Amygdala (tissue), 56 donors: ENCODE measurements at regions not wholly inside any gene's neighbourhood (a gene's known extent, or its start where the extent isn't known, plus 50 kb on each side); places are given as distances from the start of the nearest gene placed in this dataset.

Source experiments
- DNase-seq, 56 donors: peaks; one replicate each; lab custom pipeline; 2025; lab: John Stamatoyannopoulos, UW

DNA sequence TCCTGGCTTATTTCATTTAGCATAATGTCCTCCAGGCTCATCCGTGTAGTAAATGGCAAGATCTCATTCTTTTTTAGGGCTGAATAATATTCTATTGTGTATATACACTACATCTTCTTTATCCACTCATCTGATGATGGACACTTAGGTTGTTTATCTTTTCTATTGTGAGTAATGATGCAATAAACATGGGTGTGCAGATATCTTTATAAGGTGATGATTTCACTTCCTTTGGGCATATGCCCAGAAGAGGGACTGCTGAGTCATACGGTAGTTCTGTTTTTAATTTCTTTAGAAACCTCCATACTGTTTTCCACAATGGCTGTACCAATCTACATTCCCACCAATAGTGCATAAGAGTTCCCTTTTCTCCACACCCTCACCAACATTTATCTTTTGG, 317.6 kb upstream of the CNKSR2 start:
- DNase-seq: no peak

DNA sequence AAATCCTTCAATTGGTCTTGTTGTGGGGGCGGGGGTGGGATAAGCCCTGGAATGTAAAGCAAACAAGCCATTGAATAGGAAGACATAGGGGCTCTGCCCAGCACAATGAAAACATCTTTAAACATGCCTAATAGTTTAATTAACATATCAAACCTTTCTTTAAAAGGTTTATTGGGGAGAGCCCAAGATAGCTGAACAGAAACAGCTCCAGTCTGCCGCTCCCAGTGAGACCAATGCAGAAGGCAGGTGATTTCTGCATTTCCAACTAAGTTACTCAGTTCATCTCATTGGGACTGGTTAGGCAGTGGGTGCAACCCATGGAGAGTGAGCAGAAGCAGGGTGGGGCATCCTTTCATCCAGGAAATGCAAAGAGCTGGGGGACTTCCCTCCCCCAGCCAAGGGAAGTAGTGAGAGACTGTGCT, 327.2 kb upstream of the CNKSR2 start:
- DNase-seq: no peak

DNA sequence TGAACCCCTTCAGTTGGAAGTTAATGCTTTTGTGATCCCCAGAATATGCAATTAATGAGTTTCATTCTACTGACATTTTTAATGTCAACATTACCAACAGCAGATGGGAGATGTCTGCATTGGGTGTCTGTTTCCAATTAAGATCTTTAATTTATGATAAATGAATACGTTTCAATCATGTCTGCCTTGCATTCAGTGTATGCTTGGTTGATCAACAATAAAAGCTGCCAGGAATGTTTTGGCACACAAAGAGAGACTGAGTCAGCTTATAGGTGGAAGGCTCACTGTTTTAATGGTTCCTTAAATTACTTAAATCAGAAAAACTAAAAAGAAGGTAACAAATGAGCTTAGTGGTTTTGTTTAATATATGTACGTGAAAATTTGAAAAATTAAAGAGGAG, 359.9 kb upstream of the CNKSR2 start:
- DNase-seq: no peak

DNA sequence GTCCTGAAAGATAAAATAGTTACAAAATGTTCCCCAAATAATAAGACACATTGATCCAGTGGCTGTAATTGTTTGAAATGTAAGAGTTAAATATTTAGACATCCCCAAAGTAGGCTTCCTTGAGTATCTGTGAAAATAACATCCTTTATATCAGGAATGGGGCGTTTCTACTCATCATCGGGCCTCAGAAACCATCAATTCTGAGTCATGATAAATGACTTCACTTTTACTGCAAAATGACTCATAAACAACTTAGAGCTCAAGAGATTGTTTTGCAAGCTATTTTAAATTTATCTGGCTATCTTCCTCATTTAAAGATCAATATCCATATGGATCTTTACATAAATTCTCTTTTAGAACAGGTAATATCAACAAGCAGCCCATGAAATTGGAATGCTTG, 369.4 kb upstream of the CNKSR2 start:
- no peak for DNase-seq

DNA sequence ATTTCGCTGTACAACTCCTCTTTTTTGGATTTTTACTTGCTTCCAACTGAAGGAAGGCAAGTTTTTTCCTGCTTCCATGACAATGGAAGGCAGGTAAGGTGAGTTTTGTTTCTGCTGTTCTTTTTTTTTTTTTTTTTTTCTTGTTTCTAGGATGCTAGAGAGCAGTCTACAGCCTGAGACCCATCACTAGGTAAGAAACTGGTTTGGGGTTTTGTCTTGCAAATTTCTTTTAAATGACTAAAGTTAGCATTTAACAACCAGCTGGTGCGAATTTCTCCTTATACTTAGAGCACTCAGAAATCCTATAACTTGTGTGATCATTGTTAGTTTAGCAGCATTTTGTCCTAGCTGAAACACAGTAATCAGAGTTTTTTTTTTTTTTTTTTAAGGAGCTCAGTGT, 378.4 kb upstream of the CNKSR2 start:
- no peak for DNase-seq

DNA sequence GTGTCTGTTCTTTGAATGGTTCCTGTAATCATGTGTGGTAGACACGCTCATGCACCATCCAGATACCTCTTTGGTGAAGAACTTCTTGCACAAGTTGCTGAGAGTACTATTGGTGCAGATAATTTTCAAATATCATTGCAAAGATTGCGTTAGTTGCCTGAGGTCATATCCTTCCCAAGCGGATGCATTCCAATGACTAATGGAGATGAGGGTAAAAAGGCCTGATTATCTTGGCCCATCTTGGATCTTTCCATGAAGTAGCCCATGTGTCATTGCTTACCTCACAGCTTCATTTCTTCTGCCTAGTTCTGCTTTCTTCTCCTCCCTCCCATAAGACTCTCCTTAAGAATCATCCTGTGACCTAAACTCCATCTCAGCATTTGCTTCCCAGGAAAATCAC, 384.9 kb upstream of the CNKSR2 start:
- no peak for DNase-seq

DNA sequence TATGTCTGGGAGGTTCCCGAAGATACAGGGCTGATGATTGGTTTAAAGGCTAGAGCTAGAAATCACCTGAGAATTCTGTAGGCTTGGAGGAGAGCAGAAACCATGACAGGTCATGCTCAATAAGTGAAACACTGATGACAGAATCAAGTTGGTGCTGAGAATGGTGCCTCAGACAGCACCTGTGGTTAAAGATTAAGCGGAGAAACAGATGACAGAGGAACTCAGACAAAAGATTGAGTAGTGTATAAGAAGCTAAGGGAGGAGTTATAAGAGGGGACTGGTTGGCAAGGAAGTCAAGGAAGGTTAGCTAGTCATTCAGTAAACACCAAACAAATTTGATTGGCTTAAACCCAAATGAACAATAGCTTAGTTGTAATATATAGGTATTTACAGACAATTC, 385.4 kb upstream of the CNKSR2 start:
- no peak for DNase-seq

DNA sequence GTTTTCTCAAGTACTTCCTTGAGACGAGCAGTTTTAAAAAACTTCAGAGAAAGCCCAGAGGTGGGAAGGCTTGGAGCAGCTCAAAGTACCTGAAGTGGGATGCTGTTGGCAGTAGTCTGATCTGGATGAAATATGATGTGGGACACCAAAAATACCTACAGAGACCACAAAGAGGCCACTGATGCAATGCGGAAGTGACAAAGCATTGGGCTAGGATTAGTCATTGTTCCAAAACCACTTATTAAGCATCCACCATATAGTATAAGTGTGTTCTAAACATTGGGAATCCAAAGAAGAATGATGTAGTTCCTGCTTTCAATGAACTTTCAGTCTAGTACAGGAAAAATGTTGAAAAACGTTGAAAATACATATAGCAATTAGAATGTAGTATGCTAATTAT, 386.1 kb upstream of the CNKSR2 start:
- no peak for DNase-seq

DNA sequence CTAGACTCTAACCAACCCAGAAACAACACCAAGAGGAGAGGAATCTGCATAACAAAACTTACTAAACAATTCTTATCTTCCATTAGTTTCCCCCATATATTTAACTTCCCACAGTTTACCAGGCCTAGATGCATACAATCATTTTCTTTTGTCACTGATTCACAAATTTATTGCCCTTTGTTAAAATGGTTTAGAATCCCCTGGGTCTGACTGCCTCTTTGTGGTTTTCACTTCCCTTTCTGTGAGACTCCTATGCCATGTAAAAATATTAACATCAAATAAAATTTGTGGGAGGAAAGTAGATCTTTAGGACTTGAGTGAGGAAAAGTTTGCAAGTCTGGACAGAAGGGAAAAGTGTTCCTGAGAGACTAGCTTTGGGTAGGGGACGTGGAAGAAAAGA, 393.8 kb upstream of the CNKSR2 start:
- DNase-seq: no peak

DNA sequence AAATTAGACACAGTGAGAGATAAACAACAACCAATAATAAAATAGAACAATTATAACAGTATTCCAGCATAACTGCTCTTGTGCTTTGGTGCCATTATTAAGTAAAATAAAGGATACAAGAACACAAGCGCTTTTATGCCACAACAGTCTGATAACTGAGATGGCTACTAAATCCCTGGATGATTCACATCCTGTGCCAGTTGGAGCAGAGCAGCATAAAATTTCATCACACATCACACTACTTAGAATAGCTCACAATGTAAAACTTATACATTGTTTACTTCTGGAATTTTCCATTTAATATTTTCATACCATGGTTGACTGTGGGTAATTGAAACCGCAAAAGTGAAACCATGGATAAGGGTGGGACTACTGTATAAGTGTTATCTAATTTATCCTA, 399.9 kb upstream of the CNKSR2 start:
- DNase-seq: no peak

DNA sequence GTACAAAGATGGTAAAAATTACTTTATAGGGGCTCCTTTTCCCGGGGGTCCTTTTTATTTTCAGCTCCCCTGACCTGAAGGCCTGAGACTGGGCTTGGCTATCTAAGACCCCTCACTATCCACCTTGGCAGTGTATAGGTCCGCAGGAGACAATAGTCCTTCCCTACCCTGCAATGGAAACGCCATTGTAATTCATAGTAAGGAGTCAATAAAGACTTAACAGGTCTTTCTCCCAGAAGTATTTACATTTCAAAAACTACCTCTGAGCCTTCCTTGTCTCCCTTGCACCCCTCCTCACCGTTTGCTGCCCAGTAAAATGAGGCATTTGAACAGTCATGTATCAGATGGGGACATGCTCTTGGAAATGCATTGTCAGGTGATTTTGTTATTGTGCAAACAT, 401.2 kb upstream of the CNKSR2 start:
- no peak for DNase-seq

DNA sequence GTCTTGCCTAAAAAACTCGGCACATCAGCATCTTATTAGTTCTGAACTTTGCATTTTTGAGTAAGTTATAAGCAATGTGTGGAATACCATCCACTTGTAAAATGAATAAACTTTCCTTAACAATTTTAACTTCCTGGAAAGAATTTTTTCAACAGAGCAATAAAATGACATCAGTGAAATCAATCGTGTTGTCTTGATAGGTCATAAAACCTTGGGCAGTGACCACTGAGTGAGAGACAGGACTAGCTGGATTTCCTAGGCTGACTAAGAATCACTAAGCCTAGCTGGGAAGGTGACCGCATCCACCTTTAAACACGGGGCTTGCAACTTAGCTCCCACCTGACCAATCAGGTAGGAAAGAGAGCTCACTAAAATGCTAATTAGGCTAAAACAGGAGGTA, 403.0 kb upstream of the CNKSR2 start:
- no peak for DNase-seq

DNA sequence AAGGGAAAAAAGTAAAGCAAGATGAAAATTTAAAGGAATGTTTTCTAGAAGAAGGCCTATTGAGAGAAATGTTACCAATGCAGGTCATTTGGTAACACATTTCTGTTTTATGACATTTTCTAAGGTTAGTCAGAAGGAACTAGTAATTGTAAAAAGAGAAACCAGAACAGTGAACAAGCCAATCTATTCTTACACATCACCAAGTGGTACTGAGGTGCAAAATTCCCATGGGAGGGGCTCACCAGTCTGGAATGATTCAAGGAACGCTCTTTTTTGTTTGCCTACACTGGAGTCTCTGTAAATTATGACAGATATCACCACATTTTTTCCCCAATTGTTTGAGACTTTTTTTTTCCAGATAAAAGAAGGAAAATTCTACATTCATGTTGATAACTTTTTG, 404.7 kb upstream of the CNKSR2 start:
- no peak for DNase-seq

DNA sequence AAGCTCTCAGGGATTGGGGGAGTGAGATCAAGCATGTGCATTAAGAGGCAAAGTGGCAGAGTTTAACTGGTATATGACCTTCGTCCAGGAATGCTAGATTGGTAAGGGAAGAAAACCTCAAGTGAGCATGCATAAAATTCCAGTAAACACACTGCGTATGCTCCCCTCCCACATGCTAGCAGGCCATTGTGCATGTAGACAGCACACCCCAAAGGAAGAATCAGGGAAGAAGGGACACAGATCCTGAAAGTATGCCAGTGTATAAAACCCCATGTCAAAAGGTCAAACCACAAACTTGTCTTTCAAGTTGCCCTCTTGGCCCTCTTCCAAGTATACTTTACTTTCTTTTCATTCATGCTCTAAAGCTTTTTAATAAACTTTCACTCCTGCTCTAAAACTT, 405.2 kb upstream of the CNKSR2 start:
- DNase-seq: no peak

DNA sequence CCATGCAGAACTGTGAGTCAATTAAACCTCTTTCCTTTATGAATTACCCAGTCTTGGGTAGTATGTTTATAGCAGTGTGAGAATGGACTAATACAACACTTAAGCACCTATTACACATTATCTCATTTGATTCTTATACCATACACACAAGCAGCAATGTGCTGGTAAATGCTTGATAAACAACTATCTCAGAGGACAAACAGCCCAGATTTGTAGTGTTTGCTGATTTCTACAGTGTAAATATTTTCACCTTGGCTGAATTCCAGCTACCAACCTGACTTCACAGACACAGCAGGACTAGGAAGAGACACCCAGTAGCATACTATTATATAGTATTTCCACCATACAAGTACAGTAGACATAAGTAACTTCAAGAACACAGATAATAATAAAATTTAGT, 406.5 kb upstream of the CNKSR2 start:
- no peak for DNase-seq

DNA sequence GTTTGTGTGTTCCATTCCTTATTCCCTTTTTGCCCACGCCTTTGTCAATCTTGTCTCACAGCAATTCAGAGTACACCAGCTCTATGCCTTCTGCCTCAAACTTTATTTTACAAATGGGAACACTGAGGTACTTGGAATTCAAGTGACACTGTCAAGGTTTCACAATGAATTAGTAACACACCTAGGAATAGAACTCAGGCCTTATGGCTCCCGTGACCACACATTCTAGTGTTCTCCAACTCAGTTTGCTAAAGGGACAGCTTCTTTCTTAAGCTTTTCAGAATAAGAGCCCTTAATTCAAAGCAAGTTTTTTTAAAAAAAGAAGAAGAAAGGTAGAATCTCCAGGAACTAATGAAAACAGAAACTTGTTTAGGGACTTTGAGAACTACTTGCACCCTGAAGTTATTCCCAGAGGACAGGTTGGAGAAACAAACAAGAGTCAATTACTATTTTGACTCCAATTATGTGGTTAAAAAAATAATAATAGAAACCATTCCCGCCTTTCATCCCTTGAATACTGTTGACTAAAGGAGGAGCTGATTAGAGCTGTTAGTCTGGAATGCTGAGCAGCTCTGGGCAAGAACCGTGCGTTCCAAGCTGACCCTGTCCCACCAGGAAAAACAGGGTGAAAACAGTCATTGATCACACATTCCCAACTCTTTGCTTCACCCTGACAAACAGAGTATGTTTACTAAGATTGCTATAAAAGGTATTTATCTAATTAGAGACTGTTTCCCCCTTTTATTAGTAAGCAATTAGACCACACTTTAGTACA, 408.8 kb upstream of the CNKSR2 start:
- DNase-seq: no peak

DNA sequence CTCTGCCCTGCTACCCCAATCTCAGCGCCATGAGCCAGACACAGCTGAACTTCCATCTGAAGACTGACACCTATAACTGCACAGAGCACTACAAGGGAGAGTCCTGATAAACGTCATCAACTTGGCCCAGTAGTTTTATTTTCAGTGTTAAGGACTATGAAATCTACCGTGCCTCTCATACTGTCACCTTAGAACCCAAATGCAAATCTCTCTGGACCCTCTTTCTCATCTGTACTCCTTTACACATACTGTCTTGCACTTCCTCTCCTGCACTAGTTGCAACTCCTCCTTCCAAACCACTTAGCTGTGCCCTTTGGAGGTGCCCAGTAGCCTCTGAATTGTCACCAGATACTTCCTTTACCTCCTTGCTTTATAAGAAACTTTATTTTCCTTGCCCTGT, 420.2 kb upstream of the CNKSR2 start:
- DNase-seq: no peak

DNA sequence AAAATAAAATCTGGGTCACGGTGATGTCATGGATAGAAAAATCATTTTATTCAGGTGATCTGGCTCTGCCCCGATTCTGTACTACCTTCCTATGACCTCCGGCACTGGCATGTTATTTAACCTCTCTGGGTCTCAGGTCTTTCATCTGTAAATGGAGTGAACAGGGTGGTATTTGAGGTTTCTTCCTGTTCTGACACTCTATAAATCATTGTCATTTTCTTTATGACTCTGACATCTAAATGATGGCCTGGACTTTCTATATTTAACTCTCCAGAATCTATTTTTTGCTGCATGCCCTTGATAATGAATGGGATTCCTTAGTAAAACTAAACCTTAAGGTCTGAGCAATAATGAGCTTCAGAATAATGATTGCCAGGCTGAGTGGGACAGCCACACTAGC, 422.0 kb upstream of the CNKSR2 start:
- no peak for DNase-seq

DNA sequence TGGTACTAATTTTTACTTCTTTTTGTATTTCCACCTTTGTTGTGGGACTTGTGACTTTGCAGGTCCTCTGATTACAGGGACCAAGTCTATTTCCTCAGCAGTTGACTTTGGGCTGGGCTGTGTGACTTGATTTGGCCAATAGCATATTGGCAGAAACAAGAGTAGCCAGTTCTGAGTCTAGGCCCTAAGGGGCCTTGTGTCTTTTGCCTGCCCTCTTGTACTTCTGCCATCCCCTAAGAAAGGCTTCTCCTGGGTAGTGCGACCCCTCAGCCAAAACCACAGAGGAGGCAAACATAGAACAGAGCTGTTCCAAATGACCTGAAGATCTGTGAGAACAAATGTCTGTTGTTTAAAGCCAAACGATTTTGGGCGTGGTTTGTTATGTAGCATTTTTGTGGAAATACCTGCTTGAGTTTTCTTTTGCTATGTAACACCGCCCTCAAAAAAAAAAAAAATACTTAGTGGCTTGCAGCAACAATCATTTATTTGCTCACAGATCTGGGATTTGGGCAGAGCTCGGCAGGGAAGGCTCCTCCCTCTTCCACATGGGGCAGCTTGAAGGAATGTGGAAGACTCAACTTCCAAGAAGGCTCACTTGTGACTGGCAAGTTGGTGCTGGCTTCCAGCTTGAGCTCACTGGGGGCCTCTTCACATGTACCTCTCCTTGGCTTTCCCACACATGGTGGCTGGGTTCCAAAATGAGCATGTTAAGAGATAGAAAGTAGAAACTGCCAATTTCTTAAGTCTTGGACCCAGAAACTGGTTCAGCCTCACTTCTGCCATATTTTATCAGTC, 423.0 kb upstream of the CNKSR2 start:
- peak in 1 of 56 donors; percentile 0 for DNase-seq

DNA sequence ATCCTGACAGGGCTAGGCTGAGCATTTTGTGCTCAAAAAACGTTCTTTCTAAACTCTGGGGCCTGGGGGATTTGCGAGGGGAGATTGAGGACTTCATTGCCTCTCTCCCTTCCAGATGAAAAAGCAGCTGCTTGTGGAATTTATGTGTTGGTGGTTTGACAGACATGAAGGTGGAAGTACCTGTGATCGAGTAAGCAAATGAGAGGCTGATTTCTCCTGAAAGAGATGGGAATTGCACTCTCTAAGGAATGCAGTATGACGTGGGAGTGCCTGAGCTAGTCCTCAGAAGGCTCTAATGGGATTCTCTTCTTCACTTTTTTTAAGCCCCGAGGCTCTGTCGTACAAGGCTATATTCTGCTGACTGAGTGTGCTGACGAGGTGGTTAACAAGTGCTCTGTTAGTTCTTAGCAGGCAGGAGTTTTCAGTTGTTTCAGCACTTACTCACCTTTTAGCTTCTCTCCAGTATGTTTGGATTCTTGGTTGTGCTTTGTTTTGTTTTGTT, 426.8 kb upstream of the CNKSR2 start:
- no peak for DNase-seq

DNA sequence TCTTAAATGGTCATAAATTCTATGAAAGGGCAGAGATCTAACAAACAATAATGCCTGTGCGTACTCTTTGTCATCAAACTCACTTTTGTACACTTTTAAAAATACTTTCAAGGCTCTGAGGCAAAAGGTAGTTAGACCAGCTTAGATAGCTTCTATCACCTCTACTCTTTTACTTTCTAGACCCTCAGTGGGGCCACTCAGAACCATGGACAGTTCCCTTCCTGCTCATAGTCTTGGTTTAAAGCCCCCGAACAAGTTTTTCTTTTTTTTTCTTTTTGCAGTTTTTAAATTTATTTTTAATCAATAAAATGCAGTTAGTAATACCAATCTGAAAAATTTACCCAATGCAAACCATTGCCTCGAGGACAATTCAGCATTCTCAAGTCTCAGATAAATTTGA, 460.5 kb upstream of the CNKSR2 start:
- no peak for DNase-seq

DNA sequence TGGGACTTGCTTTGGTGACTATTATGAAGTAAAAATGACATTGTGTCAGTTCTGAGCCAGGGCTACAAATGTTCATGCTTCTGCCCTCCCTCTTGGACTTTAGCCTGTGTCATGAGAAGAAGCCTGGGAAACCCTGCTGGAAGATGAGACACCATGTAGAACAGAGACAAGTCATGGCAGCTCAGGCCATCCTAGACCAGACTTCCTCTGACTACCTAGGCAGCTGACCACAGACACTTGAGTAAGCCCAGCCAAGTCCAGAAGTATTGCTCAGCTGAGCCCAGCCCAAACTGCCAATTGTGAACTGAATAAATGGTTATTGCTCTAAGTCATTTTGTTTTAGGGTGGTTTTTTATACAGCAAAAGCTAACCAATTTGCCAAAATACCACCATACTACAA, 467.6 kb upstream of the CNKSR2 start:
- DNase-seq: no peak
